ENCODE measurements at regions not wholly inside any gene's neighbourhood (a gene's known extent, or its start where the extent isn't known, plus 50 kb on each side); places are given as distances from the start of the nearest gene placed in this dataset.
A peak's percentile ranks its signal among the peaks of the same experiment; 100 is the strongest.
"Not testable (repeated sequence)": the region's sequence is repeated elsewhere in the genome, so short reads cannot be mapped to it uniquely, and the experiment has no call there.

DNA sequence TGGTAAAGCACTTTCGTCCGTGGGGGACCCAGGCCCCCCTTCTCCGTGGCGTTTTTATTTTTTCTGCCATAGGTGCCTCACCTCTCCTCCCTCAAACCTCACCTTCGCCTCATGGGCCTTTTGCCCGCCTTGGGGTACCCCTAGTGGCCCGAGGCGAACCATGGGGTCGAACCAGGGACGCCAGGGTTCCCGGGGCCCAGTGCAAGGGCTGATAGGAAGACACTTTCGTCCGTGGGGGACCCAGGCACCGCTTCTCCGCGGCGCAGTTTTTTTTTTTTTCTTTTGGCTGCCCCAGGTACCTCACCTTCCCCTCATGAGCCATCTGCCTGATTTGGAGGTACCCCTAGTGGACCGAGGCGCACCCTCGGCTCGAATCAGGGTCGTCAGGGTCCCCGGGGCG lies 527.8 kb downstream of the FOXD4L4 start:
- H3K4me1 ChIP-seq (ENCODE audit: control insufficient read depth, extremely low read depth, insufficient read depth, low read length); H3K27ac ChIP-seq (ENCODE audit: insufficient read depth, low read length); H3K4me3 ChIP-seq (replicated peaks in 1 of 4; ENCODE audit: control extremely low read depth in 1 of 4, insufficient read depth in 1 of 4, low read depth in 3 of 4, low read length in 4 of 4); H3K9me3 ChIP-seq (ENCODE audit: control insufficient read depth, insufficient read depth, low read depth, low read length); H3K4me2 ChIP-seq (ENCODE audit: extremely low read depth, insufficient read depth, low read length); H3K27me3 ChIP-seq (ENCODE audit: control insufficient read depth, insufficient read depth, low read length); H3K9ac ChIP-seq (ENCODE audit: insufficient read depth, low read length); H3K79me2 ChIP-seq (ENCODE audit: control insufficient read depth, insufficient read depth, low read length); H3K36me3 ChIP-seq (ENCODE audit: control insufficient read depth, insufficient read depth, low read length); H4K20me1 ChIP-seq (ENCODE audit: control insufficient read depth, extremely low read depth, insufficient read depth, low read length); H2AFZ ChIP-seq (ENCODE audit: low read length); DNase-seq (ENCODE audit: low read depth in 2 of 2): not testable (repeated sequence)

- H3K4me3 ChIP-seq (replicated peaks in 1 of 4; ENCODE audit: control extremely low read depth in 1 of 4, insufficient read depth in 1 of 4, low read depth in 3 of 4, low read length in 4 of 4); H3K79me2 ChIP-seq (ENCODE audit: control insufficient read depth, insufficient read depth, low read length); H3K4me2 ChIP-seq (ENCODE audit: extremely low read depth, insufficient read depth, low read length); H3K9ac ChIP-seq (ENCODE audit: insufficient read depth, low read length); H3K27ac ChIP-seq (ENCODE audit: insufficient read depth, low read length); H3K36me3 ChIP-seq (ENCODE audit: control insufficient read depth, insufficient read depth, low read length); H2AFZ ChIP-seq (ENCODE audit: low read length); H3K27me3 ChIP-seq (ENCODE audit: control insufficient read depth, insufficient read depth, low read length); H4K20me1 ChIP-seq (ENCODE audit: control insufficient read depth, extremely low read depth, insufficient read depth, low read length); DNase-seq (ENCODE audit: low read depth in 2 of 2); H3K4me1 ChIP-seq (ENCODE audit: control insufficient read depth, extremely low read depth, insufficient read depth, low read length); H3K9me3 ChIP-seq (ENCODE audit: control insufficient read depth, insufficient read depth, low read depth, low read length): not testable (repeated sequence)
Observed at GRCh38 chr9:66266202-66266601, 529.3 kb downstream of the FOXD4L4 start.

DNA sequence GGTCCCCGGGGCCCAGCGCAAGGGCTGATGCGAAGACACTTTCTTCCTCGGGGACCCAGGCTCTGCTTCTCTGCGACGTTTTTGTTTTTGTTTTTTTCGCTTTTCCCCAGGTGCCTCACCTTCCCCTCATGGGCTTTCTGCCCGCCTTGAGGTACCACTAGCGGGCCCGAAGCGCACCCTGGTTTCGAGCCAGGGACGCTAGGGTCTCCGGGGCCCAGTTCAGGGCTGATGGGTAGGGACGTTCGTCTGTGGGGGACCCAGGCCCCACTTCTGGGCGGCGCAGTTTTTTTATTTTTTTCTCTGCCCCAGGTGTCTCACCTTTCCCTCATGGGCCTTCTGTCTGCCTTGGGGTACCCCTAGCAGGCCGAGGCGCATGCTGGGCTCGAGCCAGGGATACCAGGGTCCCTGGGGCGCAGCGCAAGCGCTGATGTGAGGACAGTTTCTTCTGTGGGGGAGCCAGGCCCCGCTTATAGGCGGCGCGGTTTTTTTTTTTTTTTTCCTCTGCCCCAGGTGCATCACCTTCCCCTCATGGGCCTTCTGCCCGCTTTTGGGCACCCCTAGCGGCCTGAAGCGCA lies 530.0 kb downstream of the FOXD4L4 start:
- H3K9me3 ChIP-seq (ENCODE audit: control insufficient read depth, insufficient read depth, low read depth, low read length); H3K9ac ChIP-seq (ENCODE audit: insufficient read depth, low read length); H3K79me2 ChIP-seq (ENCODE audit: control insufficient read depth, insufficient read depth, low read length); H3K4me1 ChIP-seq (ENCODE audit: control insufficient read depth, extremely low read depth, insufficient read depth, low read length); H3K27ac ChIP-seq (ENCODE audit: insufficient read depth, low read length); H2AFZ ChIP-seq (ENCODE audit: low read length); H3K27me3 ChIP-seq (ENCODE audit: control insufficient read depth, insufficient read depth, low read length); H4K20me1 ChIP-seq (ENCODE audit: control insufficient read depth, extremely low read depth, insufficient read depth, low read length); H3K4me3 ChIP-seq (replicated peaks in 1 of 4; ENCODE audit: control extremely low read depth in 1 of 4, insufficient read depth in 1 of 4, low read depth in 3 of 4, low read length in 4 of 4); H3K36me3 ChIP-seq (ENCODE audit: control insufficient read depth, insufficient read depth, low read length); H3K4me2 ChIP-seq (ENCODE audit: extremely low read depth, insufficient read depth, low read length); DNase-seq (ENCODE audit: low read depth in 2 of 2): not testable (repeated sequence)

- H3K27ac ChIP-seq (ENCODE audit: insufficient read depth, low read length); H4K20me1 ChIP-seq (ENCODE audit: control insufficient read depth, extremely low read depth, insufficient read depth, low read length); H3K9me3 ChIP-seq (ENCODE audit: control insufficient read depth, insufficient read depth, low read depth, low read length); H3K4me1 ChIP-seq (ENCODE audit: control insufficient read depth, extremely low read depth, insufficient read depth, low read length); H2AFZ ChIP-seq (ENCODE audit: low read length); H3K4me3 ChIP-seq (replicated peaks in 1 of 4; ENCODE audit: control extremely low read depth in 1 of 4, insufficient read depth in 1 of 4, low read depth in 3 of 4, low read length in 4 of 4); H3K79me2 ChIP-seq (ENCODE audit: control insufficient read depth, insufficient read depth, low read length); H3K9ac ChIP-seq (ENCODE audit: insufficient read depth, low read length); DNase-seq (ENCODE audit: low read depth in 2 of 2); H3K27me3 ChIP-seq (ENCODE audit: control insufficient read depth, insufficient read depth, low read length); H3K36me3 ChIP-seq (ENCODE audit: control insufficient read depth, insufficient read depth, low read length); H3K4me2 ChIP-seq (ENCODE audit: extremely low read depth, insufficient read depth, low read length): not testable (repeated sequence)
Observed at GRCh38 chr9:66267684-66268083, 530.7 kb downstream of the FOXD4L4 start.

DNA sequence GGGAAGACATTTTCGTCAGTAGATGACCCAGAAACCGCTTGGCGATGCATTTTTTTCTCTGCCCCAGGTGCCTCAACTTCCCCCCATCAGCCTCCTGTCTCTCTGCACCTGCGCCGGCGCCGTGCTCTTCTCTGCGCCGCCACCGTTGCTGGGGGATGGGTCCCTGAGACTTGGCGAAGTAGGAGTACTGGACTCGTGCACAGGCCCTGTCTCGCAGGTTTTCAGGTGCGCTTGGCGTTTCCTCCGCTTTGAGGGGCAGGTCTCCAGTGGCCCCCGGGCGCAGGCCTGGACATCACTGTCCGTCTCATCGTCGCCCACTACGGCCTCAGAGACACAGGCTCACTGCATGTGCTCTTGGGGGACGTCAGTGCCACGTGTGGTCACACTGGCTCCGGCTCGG lies 532.1 kb downstream of the FOXD4L4 start:
- not testable (repeated sequence) for H3K79me2 ChIP-seq (ENCODE audit: control insufficient read depth, insufficient read depth, low read length); H3K4me3 ChIP-seq (replicated peaks in 1 of 4; ENCODE audit: control extremely low read depth in 1 of 4, insufficient read depth in 1 of 4, low read depth in 3 of 4, low read length in 4 of 4); H3K4me2 ChIP-seq (ENCODE audit: extremely low read depth, insufficient read depth, low read length); H3K27ac ChIP-seq (ENCODE audit: insufficient read depth, low read length); H4K20me1 ChIP-seq (ENCODE audit: control insufficient read depth, extremely low read depth, insufficient read depth, low read length); H2AFZ ChIP-seq (ENCODE audit: low read length); H3K9me3 ChIP-seq (ENCODE audit: control insufficient read depth, insufficient read depth, low read depth, low read length); H3K9ac ChIP-seq (ENCODE audit: insufficient read depth, low read length); H3K27me3 ChIP-seq (ENCODE audit: control insufficient read depth, insufficient read depth, low read length); H3K4me1 ChIP-seq (ENCODE audit: control insufficient read depth, extremely low read depth, insufficient read depth, low read length); H3K36me3 ChIP-seq (ENCODE audit: control insufficient read depth, insufficient read depth, low read length); DNase-seq (ENCODE audit: low read depth in 2 of 2)

DNA sequence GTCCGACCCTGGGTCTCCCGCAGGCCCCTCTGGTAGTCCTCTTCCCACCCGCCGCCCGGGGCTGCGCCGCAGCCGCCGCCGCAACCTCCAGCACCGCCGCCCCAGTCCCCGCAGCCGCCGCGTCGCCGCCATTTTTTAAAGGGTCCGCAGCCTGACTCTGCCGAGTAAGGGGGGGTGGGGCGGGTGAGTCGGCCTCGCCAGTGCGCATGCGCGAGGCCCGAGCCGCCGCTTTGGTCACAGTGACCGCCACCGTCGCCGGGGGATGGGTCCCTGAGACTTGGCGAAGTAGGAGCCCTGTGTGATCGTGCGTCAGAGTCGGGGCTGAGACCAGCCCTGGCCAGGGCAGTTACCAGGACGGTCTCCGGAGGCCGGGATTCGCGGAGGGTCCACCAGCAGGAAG lies 532.8 kb downstream of the FOXD4L4 start:
- DNase-seq (ENCODE audit: low read depth in 2 of 2); H4K20me1 ChIP-seq (ENCODE audit: control insufficient read depth, extremely low read depth, insufficient read depth, low read length); H3K27me3 ChIP-seq (ENCODE audit: control insufficient read depth, insufficient read depth, low read length); H3K4me1 ChIP-seq (ENCODE audit: control insufficient read depth, extremely low read depth, insufficient read depth, low read length); H3K9me3 ChIP-seq (ENCODE audit: control insufficient read depth, insufficient read depth, low read depth, low read length); H3K79me2 ChIP-seq (ENCODE audit: control insufficient read depth, insufficient read depth, low read length); H3K4me2 ChIP-seq (ENCODE audit: extremely low read depth, insufficient read depth, low read length); H3K36me3 ChIP-seq (ENCODE audit: control insufficient read depth, insufficient read depth, low read length); H2AFZ ChIP-seq (ENCODE audit: low read length): not testable (repeated sequence)
- Histone ChIP-seq H3K4me3 (replicated peaks in 1 of 4; ENCODE audit: control extremely low read depth in 1 of 4, insufficient read depth in 1 of 4, low read depth in 3 of 4, low read length in 4 of 4) (peak overlapping the region in 1 of 4 experiments; percentile 46), H3K27ac (ENCODE audit: insufficient read depth, low read length) (peak overlapping the region; percentile 57), H3K9ac (ENCODE audit: insufficient read depth, low read length) (peak overlapping the region; percentile 16)

DNA sequence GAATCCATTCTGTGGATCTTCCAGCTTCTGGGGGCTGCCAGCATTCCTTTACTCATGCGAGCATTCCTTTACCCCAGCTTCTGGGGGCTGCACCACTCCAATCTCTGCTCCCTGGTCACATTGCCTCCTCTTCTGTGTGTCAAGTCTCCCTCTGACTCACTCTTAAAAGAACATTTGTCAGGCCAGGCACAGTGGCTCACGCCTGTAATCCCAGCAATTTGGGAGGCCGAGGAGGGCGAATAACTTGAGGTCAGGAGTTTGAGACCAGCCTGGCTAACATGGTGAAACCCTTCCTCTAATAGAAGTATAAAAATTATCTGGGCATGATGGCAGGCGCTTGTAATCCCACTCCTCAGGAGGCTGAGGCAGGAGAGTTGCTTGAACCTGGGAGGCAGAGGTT lies 541.9 kb downstream of the FOXD4L4 start:
- H3K4me1 ChIP-seq (ENCODE audit: control insufficient read depth, extremely low read depth, insufficient read depth, low read length); H3K36me3 ChIP-seq (ENCODE audit: control insufficient read depth, insufficient read depth, low read length); DNase-seq (ENCODE audit: low read depth in 2 of 2); H3K4me3 ChIP-seq (replicated peaks in 1 of 4; ENCODE audit: control extremely low read depth in 1 of 4, insufficient read depth in 1 of 4, low read depth in 3 of 4, low read length in 4 of 4); H2AFZ ChIP-seq (ENCODE audit: low read length); H4K20me1 ChIP-seq (ENCODE audit: control insufficient read depth, extremely low read depth, insufficient read depth, low read length); H3K9ac ChIP-seq (ENCODE audit: insufficient read depth, low read length); H3K9me3 ChIP-seq (ENCODE audit: control insufficient read depth, insufficient read depth, low read depth, low read length); H3K4me2 ChIP-seq (ENCODE audit: extremely low read depth, insufficient read depth, low read length); H3K79me2 ChIP-seq (ENCODE audit: control insufficient read depth, insufficient read depth, low read length); H3K27ac ChIP-seq (ENCODE audit: insufficient read depth, low read length); H3K27me3 ChIP-seq (ENCODE audit: control insufficient read depth, insufficient read depth, low read length): not testable (repeated sequence)
